Esophagus squamous epithelium (tissue), 4 donors: ENCODE measurements at regions not wholly inside any gene's neighbourhood (a gene's known extent, or its start where the extent isn't known, plus 50 kb on each side); places are given as distances from the start of the nearest gene placed in this dataset.

Source experiments
- POLR2A ChIP-seq, 4 donors: fragments of 450-650 bp; IDR thresholded peaks; one replicate each; pipeline ENCODE4 v1.6.1; 2017; ENCODE audit warnings: antibody characterized with exemption in 4 of 4, mild to moderate bottlenecking in 4 of 4, moderate library complexity in 3 of 4
- TF ChIP-seq, protein P1 (sequence below), 6 experiments: fragments of 450-650 bp in 4 of 6; fragments of 200-600 bp in 2 of 6; sonication (generic) in 2 of 6; IDR thresholded peaks; one replicate each; pipeline ENCODE4 v1.5.1; 2016 to 2019; ENCODE audit warnings: antibody characterized with exemption in 6 of 6, mild to moderate bottlenecking in 4 of 6, moderate library complexity in 4 of 6

DNA sequence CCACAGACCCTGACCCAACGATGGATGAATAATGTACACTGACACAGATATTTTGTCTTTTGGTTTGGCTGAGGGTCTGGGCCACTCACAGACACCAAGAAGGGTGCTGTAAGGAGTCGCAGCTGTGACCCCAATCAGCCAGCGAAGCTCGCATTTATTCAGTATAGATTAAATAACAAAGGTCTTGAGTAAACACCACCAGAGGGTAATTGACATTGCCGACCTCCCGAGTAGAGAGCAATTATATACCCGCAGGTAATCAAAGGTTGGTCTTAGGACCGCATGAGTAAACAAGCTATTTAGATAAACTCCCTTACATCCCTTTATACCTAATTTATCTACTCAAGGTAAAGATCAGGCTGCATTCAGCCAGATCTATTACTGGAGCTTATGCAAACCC lies 297.1 kb downstream of the ADAM29 start:
- TF ChIP-seq, protein P1, sequence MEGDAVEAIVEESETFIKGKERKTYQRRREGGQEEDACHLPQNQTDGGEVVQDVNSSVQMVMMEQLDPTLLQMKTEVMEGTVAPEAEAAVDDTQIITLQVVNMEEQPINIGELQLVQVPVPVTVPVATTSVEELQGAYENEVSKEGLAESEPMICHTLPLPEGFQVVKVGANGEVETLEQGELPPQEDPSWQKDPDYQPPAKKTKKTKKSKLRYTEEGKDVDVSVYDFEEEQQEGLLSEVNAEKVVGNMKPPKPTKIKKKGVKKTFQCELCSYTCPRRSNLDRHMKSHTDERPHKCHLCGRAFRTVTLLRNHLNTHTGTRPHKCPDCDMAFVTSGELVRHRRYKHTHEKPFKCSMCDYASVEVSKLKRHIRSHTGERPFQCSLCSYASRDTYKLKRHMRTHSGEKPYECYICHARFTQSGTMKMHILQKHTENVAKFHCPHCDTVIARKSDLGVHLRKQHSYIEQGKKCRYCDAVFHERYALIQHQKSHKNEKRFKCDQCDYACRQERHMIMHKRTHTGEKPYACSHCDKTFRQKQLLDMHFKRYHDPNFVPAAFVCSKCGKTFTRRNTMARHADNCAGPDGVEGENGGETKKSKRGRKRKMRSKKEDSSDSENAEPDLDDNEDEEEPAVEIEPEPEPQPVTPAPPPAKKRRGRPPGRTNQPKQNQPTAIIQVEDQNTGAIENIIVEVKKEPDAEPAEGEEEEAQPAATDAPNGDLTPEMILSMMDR (IDR thresholded peaks at IDR 0.05), result no peak
- TF ChIP-seq POLR2A (IDR thresholded peaks at IDR 0.05), result no peak
